H9 (cell line): ENCODE measurements at regions not wholly inside any gene's neighbourhood (a gene's known extent, or its start where the extent isn't known, plus 50 kb on each side); places are given as distances from the start of the nearest gene placed in this dataset.

ENCODE experiments used
- DNase-seq: peaks from one replicate; pipeline ENCODE4 v3.0.0-alpha.2; 2017
- H2AFZ ChIP-seq: one replicate; pipeline ENCODE4 v1.6.1; 2013; ENCODE audit warnings: mild to moderate bottlenecking, low read length, control low read depth, moderate library complexity
- H2AK5ac ChIP-seq: 2 replicates; pipeline ENCODE4 v1.6.1; 2013; ENCODE audit warnings: low read length, control low read depth, mixed read lengths; ENCODE audit not compliant: insufficient read length
- H2BK120ac ChIP-seq: one replicate; pipeline ENCODE4 v1.6.1; 2013; ENCODE audit warnings: low read depth, mild to moderate bottlenecking, low read length, control low read depth, inconsistent platforms; ENCODE audit not compliant: poor library complexity, severe bottlenecking
- H2BK12ac ChIP-seq: 2 replicates; pipeline ENCODE4 v1.6.1; 2013; ENCODE audit warnings: low read length, control low read depth, mixed read lengths, low read depth; ENCODE audit not compliant: insufficient read length
- H2BK15ac ChIP-seq: 2 replicates; pipeline ENCODE4 v1.6.1; 2013; ENCODE audit warnings: low read depth, low read length, control low read depth
- H2BK20ac ChIP-seq: one replicate; pipeline ENCODE4 v1.6.1; 2013; ENCODE audit warnings: low read depth, mild to moderate bottlenecking, low read length, control low read depth, inconsistent platforms; ENCODE audit not compliant: poor library complexity, severe bottlenecking
- H2BK5ac ChIP-seq: 2 replicates; pipeline ENCODE4 v1.6.1; 2013; ENCODE audit warnings: low read length, control low read depth, mixed read lengths; ENCODE audit not compliant: insufficient read length
- H3K14ac ChIP-seq: 2 replicates; pipeline ENCODE4 v1.6.1; 2013; ENCODE audit warnings: low read length, control low read depth; ENCODE audit not compliant: insufficient read depth
- H3K18ac ChIP-seq: 2 replicates; pipeline ENCODE4 v1.6.1; 2013; ENCODE audit warnings: low read depth, mild to moderate bottlenecking, mixed read lengths, low read length, control low read depth; ENCODE audit not compliant: insufficient read length
- H3K23ac ChIP-seq: 2 replicates; pipeline ENCODE4 v1.6.1; 2013; ENCODE audit warnings: low read length, control low read depth, mixed read lengths, low read depth; ENCODE audit not compliant: insufficient read length
- H3K23me2 ChIP-seq: 2 replicates; pipeline ENCODE4 v1.6.1; 2013; ENCODE audit warnings: low read depth, mild to moderate bottlenecking, mixed read lengths, low read length, control low read depth; ENCODE audit not compliant: insufficient read length, poor library complexity, severe bottlenecking
- H3K27ac ChIP-seq: 2 replicates; pipeline ENCODE4 v1.5.1; 2013; ENCODE audit warnings: low read length, control low read depth, mixed read lengths, low read depth; ENCODE audit not compliant: insufficient read length
- H3K27me3 ChIP-seq: 2 replicates; pipeline ENCODE4 v1.6.1; 2013; ENCODE audit warnings: low read length, control low read depth, inconsistent platforms; ENCODE audit not compliant: insufficient read depth
- H3K4ac ChIP-seq: 2 replicates; pipeline ENCODE4 v1.6.1; 2013; ENCODE audit warnings: low read depth, mild to moderate bottlenecking, control low read depth, inconsistent platforms, low read length, moderate library complexity
- H3K4me1 ChIP-seq: 2 replicates; pipeline ENCODE4 v1.6.1; 2013; ENCODE audit warnings: low read length, control low read depth, inconsistent platforms; ENCODE audit not compliant: insufficient read depth
- H3K4me2 ChIP-seq: 2 replicates; pipeline ENCODE4 v1.6.1; 2013; ENCODE audit warnings: low read length, control low read depth, mixed read lengths; ENCODE audit not compliant: insufficient read length, insufficient read depth
- H3K56ac ChIP-seq: 2 replicates; pipeline ENCODE4 v1.6.1; 2013; ENCODE audit warnings: low read depth, mild to moderate bottlenecking, mixed read lengths, low read length, control low read depth; ENCODE audit not compliant: insufficient read length
- H3K79me1 ChIP-seq: 2 replicates; pipeline ENCODE4 v1.6.1; 2013; ENCODE audit warnings: low read depth, mild to moderate bottlenecking, moderate library complexity, low read length, control low read depth, inconsistent platforms; ENCODE audit not compliant: insufficient read depth, poor library complexity, severe bottlenecking
- H3K79me2 ChIP-seq: 2 replicates; pipeline ENCODE4 v1.6.1; 2013; ENCODE audit warnings: low read length, control low read depth, inconsistent platforms; ENCODE audit not compliant: insufficient read depth
- H3K9ac ChIP-seq: 2 replicates; pipeline ENCODE4 v1.6.1; 2013; ENCODE audit warnings: low read length, control low read depth, mixed read lengths; ENCODE audit not compliant: insufficient read length; ENCODE audit errors: extremely low read depth
- H3K9me3 ChIP-seq: one replicate; pipeline ENCODE4 v1.6.1; 2013; ENCODE audit warnings: low read depth, low read length, inconsistent platforms; ENCODE audit not compliant: control insufficient read depth
- H3T11ph ChIP-seq: one replicate; pipeline ENCODE4 v1.6.1; 2013; ENCODE audit warnings: mild to moderate bottlenecking, low read length, control low read depth, inconsistent platforms
- H4K20me1 ChIP-seq: one replicate; pipeline ENCODE4 v1.6.1; 2013; ENCODE audit not compliant: control insufficient read depth, insufficient read length, insufficient read depth
- H4K5ac ChIP-seq: 2 replicates; pipeline ENCODE4 v1.6.1; 2013; ENCODE audit warnings: low read depth, mild to moderate bottlenecking, mixed read lengths, low read length, control low read depth; ENCODE audit not compliant: insufficient read length
- H4K8ac ChIP-seq: replicated peaks from 2 replicates; pipeline ENCODE4 v1.6.1; 2013; ENCODE audit warnings: low read length, control low read depth, mixed read lengths, low read depth; ENCODE audit not compliant: insufficient read length
- H4K91ac ChIP-seq: 2 replicates; pipeline ENCODE4 v1.6.1; 2013; ENCODE audit warnings: low read depth, mild to moderate bottlenecking, moderate library complexity, mixed read lengths, low read length, control low read depth; ENCODE audit not compliant: insufficient read length
- H3K27ac Mint-ChIP-seq, 3 experiments: 2 replicates in 2 of 3; 3 replicates in 1 of 3; pipeline ENCODE4 v1.8.0; 2020 to 2021; ENCODE audit warnings: mixed read lengths in 3 of 3, mild to moderate bottlenecking in 1 of 3, moderate library complexity in 1 of 3
- H3K27me3 Mint-ChIP-seq: 2 replicates; pipeline ENCODE4 v1.8.0; 2021; ENCODE audit warnings: low read depth, mild to moderate bottlenecking, moderate library complexity, mixed read lengths
- H3K36me3 Mint-ChIP-seq, 3 experiments: 2 replicates in 2 of 3; 3 replicates in 1 of 3; pipeline ENCODE4 v1.8.0; 2020 to 2021; ENCODE audit warnings: low read depth in 3 of 3, mixed read lengths in 3 of 3; ENCODE audit not compliant: insufficient read depth in 1 of 3
- H3K4me1 Mint-ChIP-seq, 2 experiments: 2 replicates each; pipeline ENCODE4 v1.8.0; 2020; ENCODE audit warnings: mixed read lengths in 2 of 2
- H3K4me3 Mint-ChIP-seq, 2 experiments: 2 replicates in 1 of 2; 3 replicates in 1 of 2; pipeline ENCODE4 v1.8.0; 2020 to 2021; ENCODE audit warnings: mild to moderate bottlenecking in 2 of 2, mixed read lengths in 2 of 2, moderate library complexity in 1 of 2
- H3K9me3 Mint-ChIP-seq, 2 experiments: 2 replicates in 1 of 2; 3 replicates in 1 of 2; pipeline ENCODE4 v1.8.0; 2020; ENCODE audit warnings: mild to moderate bottlenecking in 2 of 2, mixed read lengths in 2 of 2, moderate library complexity in 1 of 2
- CTCF ChIP-seq: fragments of 200-600 bp; sonication (generic); conservative IDR thresholded peaks from 3 replicates; pipeline ENCODE4 v1.8.0; 2021; ENCODE audit warnings: antibody characterized with exemption, mild to moderate bottlenecking
- WGBS: extraction: QIAGEN DNeasy Blood & Tissue Kit; methylation state at CpG from one replicate; pipeline ENCODE4 v1.1.7; 2013; ENCODE audit warnings: missing lambda C conversion rate, low lambda C conversion rate, mixed read lengths; ENCODE audit not compliant: insufficient read length; ENCODE audit errors: extremely low coverage; 5-methylcytosine and 5-hydroxymethylcytosine counted together

GRCh38 chr1:87629673-87630072, 301.0 kb downstream of the LMO4 start:
- Histone ChIP-seq H2AK5ac (no peak overlapping the region), H3K23me2 (no peaks in the 10 kb centered on the region), H2AFZ (no peak overlapping the region), H3K4me1 (no peaks in the 10 kb centered on the region), H3K4me2 (no peak overlapping the region), H4K5ac (no peak overlapping the region), H2BK5ac (no peak overlapping the region), H2BK20ac (no peak overlapping the region), H3K9ac (no peak overlapping the region), H3K79me1 (no peaks in the 10 kb centered on the region), H3K56ac (no peak overlapping the region), H2BK12ac (no peak overlapping the region), H3T11ph (no peak overlapping the region), H3K9me3 (no peaks in the 10 kb centered on the region), H3K18ac (no peak overlapping the region), H4K8ac (no peak overlapping the region), H3K14ac (no peak overlapping the region), H4K20me1 (no peaks in the 10 kb centered on the region), H3K23ac (no peak overlapping the region), H3K27me3 (no peaks in the 10 kb centered on the region), H3K27ac (no peak overlapping the region), H3K79me2 (no peaks in the 10 kb centered on the region), H4K91ac (no peak overlapping the region), H2BK15ac (no peak overlapping the region), H2BK120ac (no peak overlapping the region), H3K4ac (no peak overlapping the region)
- Mint-ChIP-seq H3K36me3 (peaks cover 0 to 4% (median 0%) of the 10 kb centered on the region in 3 experiments; a peak in 3 of 7 replicates), H3K4me1 (no peaks in the 10 kb centered on the region), H3K27me3 (no peaks in the 10 kb centered on the region), H3K27ac (no peak overlapping the region), H3K4me3 (no peak overlapping the region), H3K9me3 (peaks cover 1 to 4% of the 10 kb centered on the region in 2 experiments; a peak in 3 of 5 replicates)
- DNase-seq = no peak
- no peak for TF ChIP-seq CTCF
- WGBS = no CpG with 5 or more reads among the region's 1 CpG
